ENCODE measurements at regions not wholly inside any gene's neighbourhood (a gene's known extent, or its start where the extent isn't known, plus 50 kb on each side); places are given as distances from the start of the nearest gene placed in this dataset.

DNA sequence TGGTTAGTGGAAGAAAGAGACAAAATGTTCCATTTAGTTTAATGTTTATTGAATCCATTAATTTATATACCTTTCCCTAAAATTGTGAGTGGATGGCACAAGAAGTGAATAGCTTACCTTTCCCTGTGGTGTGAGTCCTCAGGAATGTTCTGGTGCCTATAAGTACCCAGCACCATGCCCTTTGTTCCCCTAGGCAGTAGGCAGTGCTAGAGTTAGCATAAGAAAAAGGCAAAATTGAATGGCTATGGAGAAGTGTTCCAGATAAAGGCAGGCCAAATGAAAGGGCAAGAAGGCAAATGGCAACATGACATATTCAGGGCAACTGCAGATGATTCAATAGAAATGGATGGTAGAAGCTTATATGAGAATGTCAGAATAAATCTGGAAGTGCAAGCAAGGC lies 370.8 kb upstream of the PTGER4 start:
- Histone ChIP-seq H3K27ac (ENCODE audit: low read depth in 1 of 2, low read length in 1 of 2) (no peak overlapping the region), H3K4me3 (no peak overlapping the region), H3K9ac (ENCODE audit: insufficient read depth in 1 of 2, low read length in 2 of 2) (no peak overlapping the region), H3K9me3 (ENCODE audit: control insufficient read depth in 4 of 4, insufficient read depth in 3 of 4, low read length in 3 of 4) (no peaks in the 10 kb centered on the region), H3K4me1 (ENCODE audit: control insufficient read depth in 5 of 5, insufficient read depth in 5 of 5, low read length in 5 of 5) (no peaks in the 10 kb centered on the region), H3K36me3 (ENCODE audit: control insufficient read depth in 4 of 4, insufficient read depth in 4 of 4, low read length in 4 of 4) (no peaks in the 10 kb centered on the region), H3K27me3 (ENCODE audit: control insufficient read depth in 3 of 3, insufficient read depth in 3 of 3, low read length in 2 of 3) (no peaks in the 10 kb centered on the region)
- ATAC-seq (ENCODE audit: insufficient read depth, low FRiP score) (no peak), DNase-seq (no peak)
- no peak for TF ChIP-seq CTCF (IDR thresholded peaks at IDR 0.05; ENCODE audit: control extremely low read depth, extremely low read depth)

DNA sequence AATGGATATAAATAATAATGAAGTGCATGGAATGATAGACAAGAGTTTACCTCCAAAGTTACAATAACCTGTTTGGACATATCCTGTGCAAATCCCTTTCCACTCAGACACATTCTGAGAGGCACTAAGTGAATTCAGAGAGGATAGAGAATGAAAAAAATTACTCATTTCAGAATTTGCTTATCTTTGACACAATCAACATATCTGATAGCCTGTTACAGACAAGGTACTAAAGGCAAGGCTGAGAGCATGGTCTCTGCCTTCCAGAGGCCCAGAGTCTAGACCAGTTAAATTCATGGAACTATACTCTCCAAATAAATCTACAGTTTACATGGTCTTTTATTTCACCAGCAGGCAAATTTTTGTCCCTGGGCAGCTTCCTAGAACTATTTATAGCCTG lies 371.8 kb upstream of the PTGER4 start:
- ATAC-seq (ENCODE audit: insufficient read depth, low FRiP score) (no peak), DNase-seq (no peak)
- Histone ChIP-seq H3K36me3 (ENCODE audit: control insufficient read depth in 4 of 4, insufficient read depth in 4 of 4, low read length in 4 of 4) (no peaks in the 10 kb centered on the region), H3K27me3 (ENCODE audit: control insufficient read depth in 3 of 3, insufficient read depth in 3 of 3, low read length in 2 of 3) (no peaks in the 10 kb centered on the region), H3K9me3 (ENCODE audit: control insufficient read depth in 4 of 4, insufficient read depth in 3 of 4, low read length in 3 of 4) (no peaks in the 10 kb centered on the region), H3K27ac (ENCODE audit: low read depth in 1 of 2, low read length in 1 of 2) (no peak overlapping the region), H3K4me1 (ENCODE audit: control insufficient read depth in 5 of 5, insufficient read depth in 5 of 5, low read length in 5 of 5) (no peaks in the 10 kb centered on the region), H3K9ac (ENCODE audit: insufficient read depth in 1 of 2, low read length in 2 of 2) (no peak overlapping the region), H3K4me3 (no peak overlapping the region)
- no peak for TF ChIP-seq CTCF (IDR thresholded peaks at IDR 0.05; ENCODE audit: control extremely low read depth, extremely low read depth)

GRCh38 chr5:40306869-40307487 lies 372.7 kb upstream of the PTGER4 start:
- 81 to 88% methylated on average over 2 of the region's 2 CpGs for WGBS, 2 donors
- Histone ChIP-seq H3K4me3 (no peak overlapping the region), H3K9ac (ENCODE audit: insufficient read depth in 1 of 2, low read length in 2 of 2) (no peak overlapping the region), H3K9me3 (ENCODE audit: control insufficient read depth in 4 of 4, insufficient read depth in 3 of 4, low read length in 3 of 4) (no peaks in the 10 kb centered on the region), H3K4me1 (ENCODE audit: control insufficient read depth in 5 of 5, insufficient read depth in 5 of 5, low read length in 5 of 5) (no peaks in the 10 kb centered on the region), H3K27me3 (ENCODE audit: control insufficient read depth in 3 of 3, insufficient read depth in 3 of 3, low read length in 2 of 3) (no peaks in the 10 kb centered on the region), H3K27ac (ENCODE audit: low read depth in 1 of 2, low read length in 1 of 2) (no peak overlapping the region), H3K36me3 (ENCODE audit: control insufficient read depth in 4 of 4, insufficient read depth in 4 of 4, low read length in 4 of 4) (no peaks in the 10 kb centered on the region)
- DNase-seq (no peak), ATAC-seq (ENCODE audit: insufficient read depth, low FRiP score) (no peak)
- TF ChIP-seq CTCF (IDR thresholded peaks at IDR 0.05; ENCODE audit: control extremely low read depth, extremely low read depth): no peak

DNA sequence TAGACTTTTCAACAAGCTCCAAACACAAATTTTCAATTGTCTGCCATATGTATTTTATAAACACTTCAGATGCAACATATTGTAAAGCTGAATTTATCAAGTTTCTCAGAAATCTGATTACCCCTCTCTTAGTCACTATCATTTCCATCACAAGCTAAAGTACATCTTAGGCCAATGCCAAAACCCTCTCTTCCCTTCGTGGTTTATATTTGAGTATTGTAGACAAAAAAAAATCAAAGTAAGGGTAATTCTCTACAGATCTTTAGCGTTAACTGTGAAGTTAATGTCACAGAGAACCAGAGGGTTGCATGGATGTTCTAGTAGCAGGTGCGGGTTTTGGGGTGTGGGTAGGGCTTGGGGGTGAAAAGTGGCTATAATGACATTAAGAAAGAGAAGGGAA lies 387.7 kb upstream of the PTGER4 start:
- ATAC-seq (ENCODE audit: insufficient read depth, low FRiP score) (no peak), DNase-seq (no peak)
- no peak overlapping the region for H3K27ac ChIP-seq (ENCODE audit: low read depth in 1 of 2, low read length in 1 of 2)
- 90 to 92% methylated on average over 3 of the region's 3 CpGs for WGBS, 2 donors
- no peaks in the 10 kb centered on the region for H3K27me3 ChIP-seq (ENCODE audit: control insufficient read depth in 3 of 3, insufficient read depth in 3 of 3, low read length in 2 of 3)
- H3K9ac ChIP-seq (ENCODE audit: insufficient read depth in 1 of 2, low read length in 2 of 2): no peak overlapping the region
- no peak overlapping the region for H3K4me3 ChIP-seq
- H3K36me3 ChIP-seq (ENCODE audit: control insufficient read depth in 4 of 4, insufficient read depth in 4 of 4, low read length in 4 of 4): no peaks in the 10 kb centered on the region
- no peak for TF ChIP-seq CTCF (IDR thresholded peaks at IDR 0.05; ENCODE audit: control extremely low read depth, extremely low read depth)
- H3K9me3 ChIP-seq (ENCODE audit: control insufficient read depth in 4 of 4, insufficient read depth in 3 of 4, low read length in 3 of 4): peaks cover 0 to 5% (median 0%) of the 10 kb centered on the region in 4 donors
- H3K4me1 ChIP-seq (ENCODE audit: control insufficient read depth in 5 of 5, insufficient read depth in 5 of 5, low read length in 5 of 5): no peaks in the 10 kb centered on the region
